Cerebellar cortex (tissue), 1 donor: ENCODE measurements at regions not wholly inside any gene's neighbourhood (a gene's known extent, or its start where the extent isn't known, plus 50 kb on each side); places are given as distances from the start of the nearest gene placed in this dataset.
"Not testable (repeated sequence)": the region's sequence is repeated elsewhere in the genome, so short reads cannot be mapped to it uniquely, and the experiment has no call there.

Experiments
- DNase-seq: peaks from one replicate; pipeline ENCODE4 v3.0.0-alpha.2; 2015; ENCODE audit warnings: low spot score

- DNase-seq = no peak
These were observed 1223.2 kb downstream of the OTOL1 start for GRCh38 chr3:162719684-162720341.

DNA sequence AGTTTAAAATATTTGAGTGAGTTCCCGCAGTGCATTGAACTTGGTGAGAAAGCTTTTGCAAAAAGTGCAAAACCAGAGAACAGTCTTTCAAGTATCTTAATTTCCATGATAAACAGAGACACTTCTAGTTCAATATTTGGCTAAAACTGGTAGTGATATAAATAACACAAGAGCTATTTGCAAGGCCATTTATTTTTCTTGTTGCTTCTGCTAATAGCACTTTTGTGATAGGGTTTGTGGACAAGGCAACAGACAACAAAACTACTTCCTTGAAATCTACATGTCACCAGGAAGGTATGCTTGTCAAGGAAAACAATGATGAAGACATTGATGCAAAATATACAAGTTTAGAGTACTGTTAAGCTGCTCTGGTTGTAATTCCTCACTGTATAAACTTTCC lies 1225.1 kb downstream of the OTOL1 start:
- DNase-seq = no peak

- no peak for DNase-seq
These were observed 1225.7 kb downstream of the OTOL1 start for GRCh38 chr3:162722337-162722736.

GRCh38 chr3:162722796-162723195 lies 1226.2 kb downstream of the OTOL1 start:
- DNase-seq = not testable (repeated sequence)

GRCh38 chr3:162729686-162730085 lies 1233.1 kb downstream of the OTOL1 start:
- DNase-seq = no peak

- not testable (repeated sequence) for DNase-seq
These were observed 1235.4 kb downstream of the OTOL1 start for GRCh38 chr3:162731961-162732360.

GRCh38 chr3:162738784-162739183 lies 1242.2 kb downstream of the OTOL1 start:
- DNase-seq = no peak

DNA sequence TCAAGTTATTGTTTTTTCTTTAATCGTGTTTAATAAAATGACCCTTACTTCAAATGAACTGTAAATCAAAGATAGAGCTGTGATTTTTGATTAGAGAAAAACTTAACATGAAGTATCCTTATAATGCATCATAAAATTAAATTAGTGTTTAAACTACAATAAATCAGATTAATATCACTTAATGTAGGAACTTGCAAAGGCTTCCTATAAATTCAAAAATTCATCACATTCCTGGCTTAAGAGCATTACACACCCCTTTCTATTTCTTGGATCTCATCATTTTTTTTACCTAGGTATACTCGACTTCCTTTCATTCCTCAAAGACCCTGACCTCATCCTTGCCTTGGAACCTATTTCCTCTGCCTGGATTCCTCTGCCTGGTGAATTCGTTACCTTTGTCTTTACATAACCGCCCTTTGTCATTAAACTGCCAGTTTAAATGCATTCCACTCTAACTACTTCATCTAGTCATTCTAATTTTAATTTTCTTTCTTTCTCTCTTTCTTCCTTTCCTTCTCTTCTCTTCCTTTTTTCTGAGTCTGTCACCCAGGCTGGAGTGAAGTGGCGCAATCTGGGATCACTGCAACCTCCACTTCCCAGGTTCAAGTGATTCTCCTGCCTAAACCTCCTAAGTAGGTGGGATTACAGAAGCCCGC lies 1244.5 kb downstream of the OTOL1 start:
- no peak for DNase-seq

GRCh38 chr3:162742159-162742717 lies 1245.6 kb downstream of the OTOL1 start:
- DNase-seq = no peak

DNA sequence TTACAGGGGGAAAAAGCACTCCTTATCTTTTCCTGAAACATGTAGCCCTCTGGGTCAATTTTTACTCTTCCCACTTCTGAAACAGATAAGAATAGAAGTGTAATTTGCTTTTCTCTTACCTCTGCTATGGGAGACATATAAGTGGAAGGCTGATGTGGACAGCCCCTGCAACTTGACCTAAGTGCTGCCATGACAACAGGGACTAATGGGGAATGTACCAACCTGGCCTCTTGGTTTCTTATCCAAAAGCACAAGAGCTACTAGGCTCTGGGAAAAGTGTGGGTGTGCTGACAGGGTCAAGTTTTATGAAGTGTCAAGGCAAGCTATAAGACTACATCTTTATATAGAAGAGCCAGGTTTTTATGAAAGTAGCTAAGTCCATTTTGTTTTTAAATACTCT lies 1246.5 kb downstream of the OTOL1 start:
- no peak for DNase-seq

- DNase-seq = no peak
These were observed 1264.2 kb downstream of the OTOL1 start for GRCh38 chr3:162760789-162761188.

DNA sequence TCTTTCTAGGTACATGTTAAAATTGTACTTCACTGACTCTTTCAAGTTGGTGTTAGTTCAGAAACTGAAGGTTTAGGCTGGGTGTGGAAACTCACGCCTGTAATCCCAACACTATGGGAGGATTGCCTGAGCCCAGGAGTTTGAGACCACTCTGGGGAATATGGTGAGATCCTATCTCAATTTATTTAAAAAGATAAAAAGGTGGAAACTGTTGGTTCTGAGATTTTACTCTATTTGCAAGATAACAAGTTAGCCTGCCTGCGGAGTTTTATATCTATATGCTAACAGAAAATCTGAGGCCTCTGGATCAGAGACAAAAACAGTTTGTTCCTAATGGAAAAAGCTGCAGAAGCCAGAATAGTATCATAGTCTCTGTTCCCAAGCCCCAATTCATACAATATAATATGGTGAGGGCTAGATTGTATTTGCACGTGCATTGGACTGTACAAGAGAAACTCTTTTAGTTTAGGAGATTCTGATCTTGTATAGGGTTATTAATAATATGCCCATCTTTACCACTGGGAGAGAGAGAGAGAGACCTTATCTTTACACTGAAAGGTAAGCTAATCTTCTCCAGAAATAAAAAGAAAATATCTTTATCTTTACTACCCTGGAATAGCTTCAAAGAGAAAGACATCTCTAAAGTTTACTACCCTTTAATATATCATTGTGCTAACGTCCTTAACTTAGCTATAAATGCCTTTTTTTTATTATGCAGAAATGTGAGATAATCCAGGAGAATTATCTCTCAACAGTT lies 1267.6 kb downstream of the OTOL1 start:
- DNase-seq = no peak

DNA sequence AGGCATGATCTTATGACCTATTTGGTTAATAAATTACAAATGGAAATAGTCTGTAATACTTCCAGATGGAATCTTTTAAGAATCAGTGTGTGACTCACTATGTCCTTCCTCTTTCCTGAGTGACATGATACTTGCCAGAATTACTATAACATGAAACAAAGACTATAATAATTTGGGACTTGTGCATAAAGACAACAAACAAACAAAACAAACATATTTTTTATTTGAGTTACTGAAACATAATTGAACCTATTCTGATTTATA lies 1268.1 kb downstream of the OTOL1 start:
- no peak for DNase-seq

- no peak for DNase-seq
These were observed 1268.9 kb downstream of the OTOL1 start for GRCh38 chr3:162765524-162765923.

GRCh38 chr3:162769564-162769963 lies 1273.0 kb downstream of the OTOL1 start:
- no peak for DNase-seq

- DNase-seq = no peak
These were observed 1273.9 kb downstream of the OTOL1 start for GRCh38 chr3:162770551-162770950.

DNA sequence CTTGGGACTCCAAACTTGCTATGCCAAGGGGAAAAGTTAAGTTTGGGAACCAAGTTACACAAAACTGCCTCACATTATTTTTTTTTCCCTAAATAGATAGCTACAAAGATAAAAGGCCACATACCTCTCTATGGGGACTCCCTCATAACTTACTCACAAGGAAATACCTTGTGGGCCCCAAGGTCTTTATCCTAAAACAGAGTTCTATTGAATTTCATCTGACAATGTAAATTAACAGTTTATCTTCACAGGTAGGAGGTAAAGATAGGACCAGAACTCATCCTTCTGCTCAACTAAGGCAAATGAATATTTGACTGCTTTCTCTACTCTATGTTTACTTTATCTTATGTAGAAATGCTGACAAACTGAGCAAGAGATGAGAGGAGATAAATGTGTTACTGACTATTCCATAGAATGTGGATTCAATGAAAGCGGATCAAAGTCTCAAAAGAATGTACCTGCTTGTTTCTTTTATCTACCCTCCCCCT lies 1278.0 kb downstream of the OTOL1 start:
- DNase-seq = no peak

GRCh38 chr3:162776148-162776547 lies 1279.5 kb downstream of the OTOL1 start:
- DNase-seq = no peak

DNA sequence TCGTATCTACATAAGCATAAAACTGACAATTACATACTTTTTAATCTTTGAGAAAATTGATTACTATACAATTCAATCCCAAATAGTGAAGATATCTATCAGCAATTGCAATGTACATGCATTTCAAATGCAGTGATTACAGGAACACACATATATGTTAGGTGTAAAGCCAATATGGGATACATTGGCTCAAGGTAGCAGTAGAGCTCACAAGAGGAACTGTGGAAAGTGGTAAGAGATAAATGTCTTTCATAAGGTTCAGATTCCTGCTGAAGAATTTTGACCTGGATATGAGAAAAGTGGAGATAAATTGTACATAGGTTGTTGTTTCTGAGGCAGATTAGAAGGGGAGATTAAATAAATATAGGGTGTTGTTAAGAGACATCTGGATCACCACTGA lies 1280.5 kb downstream of the OTOL1 start:
- no peak for DNase-seq

GRCh38 chr3:162780313-162780712 lies 1283.7 kb downstream of the OTOL1 start:
- no peak for DNase-seq

- no peak for DNase-seq
These were observed 1303.3 kb downstream of the OTOL1 start for GRCh38 chr3:162799910-162800309.

GRCh38 chr3:162802228-162802965 lies 1305.8 kb downstream of the OTOL1 start:
- DNase-seq = no peak
